ENCODE measurements at regions not wholly inside any gene's neighbourhood (a gene's known extent, or its start where the extent isn't known, plus 50 kb on each side); places are given as distances from the start of the nearest gene placed in this dataset.

- TF ChIP-seq CTCF (IDR thresholded peaks at IDR 0.05) (no peak), POLR2A (IDR thresholded peaks at IDR 0.05) (no peak)
These were observed 539.6 kb downstream of the VRK1 start for GRCh38 chr14:97336816-97337215.
